Hematopoietic multipotent progenitor cell treated with erythropoietin and hydrocortisone succinate and interleukin-3 and kit ligand, for 6 days (in vitro differentiated cells): ENCODE measurements at regions not wholly inside any gene's neighbourhood (a gene's known extent, or its start where the extent isn't known, plus 50 kb on each side); places are given as distances from the start of the nearest gene placed in this dataset.

ENCODE experiments used
- DNase-seq: peaks from one replicate; pipeline ENCODE4 v3.0.0-alpha.2; 2015

DNA sequence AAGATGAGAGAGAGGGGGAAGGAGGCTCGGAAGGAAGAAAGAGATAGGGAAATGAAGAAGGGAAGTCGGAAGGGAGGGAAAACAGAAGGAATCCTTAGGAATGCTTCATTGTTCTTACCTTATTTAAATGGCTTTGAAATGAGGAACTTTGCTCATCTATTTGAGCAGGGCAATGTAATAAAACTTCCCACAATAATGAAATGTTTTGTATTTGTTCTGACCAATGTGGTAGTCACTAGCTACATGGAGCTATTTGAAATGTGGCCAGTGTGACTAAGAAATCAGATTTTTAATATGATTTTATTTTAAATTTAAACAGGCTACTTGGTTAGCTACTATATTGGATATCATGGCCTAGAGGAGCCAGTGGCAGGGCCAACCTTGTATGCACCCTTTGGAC is 510.6 kb downstream of the HTR7 start:
- DNase-seq: no peak

GRCh38 chr10:90350122-90350521 is 507.7 kb downstream of the HTR7 start:
- no peak for DNase-seq

GRCh38 chr10:90352288-90352687 is 505.6 kb downstream of the HTR7 start:
- no peak for DNase-seq

DNA sequence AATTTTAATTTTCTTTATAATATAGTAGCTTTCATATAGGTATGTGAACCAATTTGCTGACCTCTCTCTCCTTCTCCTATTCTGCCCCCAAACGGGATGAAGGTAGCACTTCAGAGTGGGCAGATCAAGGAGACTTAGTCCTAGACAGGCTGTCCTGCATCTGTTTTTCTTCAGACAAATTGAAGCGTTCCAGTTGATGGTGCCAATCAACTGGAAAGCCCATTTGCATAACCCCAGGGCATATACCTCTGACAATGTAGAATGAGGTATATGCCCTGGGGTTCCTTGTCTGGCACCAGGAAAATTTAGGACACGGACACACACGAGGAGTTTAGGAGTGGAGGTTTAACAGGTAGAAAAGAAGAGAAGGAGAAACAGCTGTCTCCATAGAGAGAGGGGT is 502.9 kb downstream of the HTR7 start:
- DNase-seq: no peak

- no peak for DNase-seq
Observed at GRCh38 chr10:90363799-90364483, 493.9 kb downstream of the HTR7 start.

- DNase-seq: no peak
Observed at GRCh38 chr10:90372451-90372850, 485.4 kb downstream of the HTR7 start.

- no peak for DNase-seq
Observed at GRCh38 chr10:90373911-90374310, 483.9 kb downstream of the HTR7 start.

GRCh38 chr10:90378524-90379076 is 479.2 kb downstream of the HTR7 start:
- no peak for DNase-seq

DNA sequence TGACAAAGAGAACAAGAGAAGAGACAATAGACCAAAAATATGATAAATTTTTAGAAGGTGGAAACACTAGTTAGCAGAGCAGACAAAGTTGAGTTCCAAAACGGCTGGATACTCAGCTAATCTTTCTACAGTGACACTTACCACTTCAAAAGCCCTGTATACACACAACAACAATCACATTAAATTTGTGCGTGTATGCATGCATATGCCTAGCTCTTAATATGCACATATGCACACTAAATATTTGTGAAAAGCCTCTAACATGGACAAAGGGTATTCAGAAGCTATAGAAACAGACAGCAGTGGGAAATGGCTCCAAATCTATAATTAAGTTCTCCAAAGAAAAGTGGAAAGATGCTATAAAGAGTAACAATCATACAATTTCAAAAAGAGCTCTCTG is 476.4 kb downstream of the HTR7 start:
- DNase-seq: no peak

- no peak for DNase-seq
Observed at GRCh38 chr10:90389876-90390275, 468.0 kb downstream of the HTR7 start.

DNA sequence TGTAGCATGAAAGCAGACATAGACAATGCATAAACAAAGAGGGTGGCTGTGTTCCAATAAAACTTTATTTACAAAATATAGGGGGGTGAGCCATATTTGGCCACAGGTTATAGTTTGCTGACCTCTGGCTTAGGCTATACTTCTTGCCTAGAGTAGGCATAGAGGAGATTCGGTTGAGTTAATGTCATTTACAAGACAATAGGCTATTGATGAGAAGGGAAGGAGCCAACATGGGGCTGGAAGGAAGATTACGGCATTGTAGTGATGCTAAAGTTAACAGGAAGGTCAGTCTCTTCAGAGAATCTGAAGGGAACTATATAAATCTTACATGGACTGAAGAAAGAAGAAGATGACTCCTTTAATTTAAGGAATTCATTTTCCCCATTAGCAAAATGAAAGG is 463.5 kb downstream of the HTR7 start:
- no peak for DNase-seq

GRCh38 chr10:90396721-90397120 is 461.1 kb downstream of the HTR7 start:
- DNase-seq: no peak

DNA sequence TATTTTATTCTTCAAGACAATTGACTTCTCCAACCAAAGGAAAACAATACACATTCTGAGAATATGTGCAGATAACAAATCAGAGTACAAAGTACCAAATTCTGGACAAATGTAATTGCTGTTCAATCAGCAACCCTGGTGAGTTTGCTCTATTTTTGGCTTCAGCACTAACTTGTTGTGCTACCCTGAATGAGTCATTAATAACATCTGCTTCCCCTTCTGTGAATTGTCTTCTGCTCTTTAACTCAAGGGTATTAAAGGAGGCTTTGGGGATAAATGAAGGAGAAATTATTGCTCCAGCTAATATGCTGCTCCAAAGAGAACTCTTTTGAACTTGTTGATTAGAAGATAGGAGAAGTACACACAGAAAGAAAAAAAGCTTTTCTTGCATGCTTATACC is 459.3 kb downstream of the HTR7 start:
- no peak for DNase-seq

GRCh38 chr10:90399782-90400181 is 458.1 kb downstream of the HTR7 start:
- no peak for DNase-seq

DNA sequence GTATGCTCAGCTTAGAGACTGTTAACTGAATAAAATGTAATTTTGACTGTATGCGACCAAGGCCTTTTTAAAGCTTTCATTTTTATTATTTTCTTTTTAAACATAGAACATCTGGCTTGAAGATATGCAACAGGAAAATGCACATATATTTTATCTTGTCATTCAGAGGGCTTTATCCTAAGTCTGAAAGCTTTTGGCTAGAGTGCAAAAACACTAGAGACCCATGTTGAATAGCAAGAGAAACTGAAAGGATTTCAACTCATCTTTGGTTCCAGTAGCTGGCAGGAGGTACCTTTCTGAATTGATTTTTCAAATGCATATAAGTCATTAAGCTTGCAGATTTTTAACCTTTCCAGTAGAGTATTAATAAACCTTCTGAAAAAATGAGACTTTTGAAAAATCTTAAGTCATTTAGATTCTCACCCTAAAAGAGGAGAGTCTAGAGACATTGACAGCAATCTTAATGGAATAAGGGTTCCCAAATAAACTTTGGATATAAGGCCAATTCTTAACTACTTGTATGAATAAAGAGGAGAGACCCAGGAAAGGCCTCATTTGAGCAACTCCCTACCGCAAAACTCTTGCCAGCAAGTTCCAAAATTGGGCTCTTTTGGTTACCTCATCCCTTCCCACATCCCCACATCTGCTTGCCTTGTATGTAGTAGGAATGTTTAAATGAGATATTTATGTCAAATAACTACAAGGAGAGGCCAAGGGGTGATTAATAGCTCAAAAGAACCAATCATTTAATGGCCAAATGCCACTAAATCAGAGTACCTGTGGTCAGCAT is 454.4 kb downstream of the HTR7 start:
- DNase-seq: no peak

DNA sequence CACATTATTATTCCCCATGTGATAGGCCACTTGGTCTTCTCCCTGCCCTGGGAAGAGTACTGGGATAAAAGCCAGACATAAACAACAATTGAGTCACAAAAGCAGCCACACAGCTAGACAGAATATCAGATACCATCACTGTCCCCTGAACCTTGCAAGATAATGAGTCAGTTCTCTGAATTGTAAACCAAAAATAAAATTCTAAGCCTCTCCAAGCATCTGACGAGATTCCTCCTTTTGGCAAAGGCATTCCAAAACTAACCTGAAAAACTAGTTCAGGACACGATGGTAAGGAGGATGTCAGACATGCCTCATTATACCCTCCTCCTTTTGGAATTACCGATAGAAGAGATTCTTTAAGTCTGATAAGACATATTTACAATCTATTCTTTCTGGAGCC is 450.7 kb downstream of the HTR7 start:
- no peak for DNase-seq

DNA sequence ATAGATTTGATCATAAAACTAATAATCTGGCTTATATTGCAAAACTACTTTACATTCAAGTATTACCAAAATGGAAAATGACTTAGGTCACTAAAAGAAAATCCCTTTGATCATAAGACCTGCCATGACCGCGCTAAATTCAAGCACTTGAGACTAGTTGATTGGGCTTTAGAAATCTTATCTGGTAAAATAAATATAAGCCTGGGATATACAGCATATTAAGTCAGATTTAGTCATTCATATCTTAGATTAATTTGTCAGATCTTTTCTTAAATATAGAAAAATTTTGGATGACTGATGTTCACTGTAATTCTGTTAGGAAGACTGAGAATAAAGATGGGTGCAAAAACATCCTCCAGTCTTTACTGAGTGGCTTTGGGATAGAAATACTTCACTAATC is 450.0 kb downstream of the HTR7 start:
- DNase-seq: no peak

- DNase-seq: no peak
Observed at GRCh38 chr10:90412582-90412981, 445.3 kb downstream of the HTR7 start.

DNA sequence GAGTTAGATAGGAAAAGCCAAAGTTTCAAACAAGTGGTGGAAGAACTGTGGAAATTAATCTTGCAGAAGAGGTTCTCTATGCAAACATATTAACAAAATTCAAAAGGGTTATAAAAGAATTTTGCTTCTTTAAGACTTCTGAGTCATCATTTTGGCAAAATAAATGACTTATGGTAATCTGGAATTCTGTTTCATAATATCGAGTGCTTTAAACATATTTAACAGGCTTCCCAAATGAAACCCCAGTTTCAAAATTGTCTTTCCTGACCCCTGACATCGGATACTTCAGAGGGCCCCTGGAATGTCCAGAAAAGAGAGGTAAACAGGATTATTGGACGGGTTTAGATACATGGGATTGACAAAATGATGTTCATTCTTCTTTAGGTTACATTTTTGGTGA is 444.6 kb downstream of the HTR7 start:
- no peak for DNase-seq

- DNase-seq: no peak
Observed at GRCh38 chr10:90414926-90415325, 442.9 kb downstream of the HTR7 start.

GRCh38 chr10:90417029-90417428 is 440.8 kb downstream of the HTR7 start:
- DNase-seq: no peak

- DNase-seq: no peak
Observed at GRCh38 chr10:90417476-90418210, 440.2 kb downstream of the HTR7 start.

DNA sequence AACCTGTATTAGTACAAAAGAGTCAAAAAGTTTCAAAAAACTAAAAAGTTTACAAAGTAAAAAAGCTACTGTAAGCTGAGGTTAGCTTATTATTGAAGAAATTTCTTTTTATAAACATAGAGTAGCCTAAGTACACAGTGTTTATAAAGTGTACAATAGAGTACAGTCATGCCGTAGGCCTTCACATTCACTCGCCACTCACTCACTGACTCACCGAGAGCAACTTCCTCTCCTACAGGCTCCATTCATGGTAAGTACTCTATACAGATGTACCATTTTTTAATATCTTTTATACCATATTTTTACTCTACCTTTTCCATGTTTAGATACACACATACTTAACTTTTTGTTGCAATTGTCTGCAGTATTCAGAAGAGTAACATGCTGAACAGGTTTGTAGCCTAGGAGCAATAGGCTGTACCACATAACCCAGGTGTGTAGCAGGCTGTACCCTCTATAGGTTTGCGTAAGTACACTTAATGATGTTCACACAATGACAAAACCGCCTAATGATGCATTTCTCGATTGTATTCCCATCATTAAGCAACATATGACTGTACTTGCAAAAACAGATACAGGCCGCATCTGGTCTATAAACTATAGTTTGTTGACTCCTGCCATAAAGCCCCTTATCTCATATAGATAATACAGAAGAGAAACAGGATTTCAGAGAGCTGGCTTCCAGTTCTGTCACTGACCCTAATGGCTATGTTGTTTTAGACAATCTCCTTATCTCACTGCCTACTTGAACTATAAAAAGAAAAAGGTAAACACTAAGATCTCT is 438.8 kb downstream of the HTR7 start:
- DNase-seq: no peak
